ENCODE measurements at regions not wholly inside any gene's neighbourhood (a gene's known extent, or its start where the extent isn't known, plus 50 kb on each side); places are given as distances from the start of the nearest gene placed in this dataset.

DNA sequence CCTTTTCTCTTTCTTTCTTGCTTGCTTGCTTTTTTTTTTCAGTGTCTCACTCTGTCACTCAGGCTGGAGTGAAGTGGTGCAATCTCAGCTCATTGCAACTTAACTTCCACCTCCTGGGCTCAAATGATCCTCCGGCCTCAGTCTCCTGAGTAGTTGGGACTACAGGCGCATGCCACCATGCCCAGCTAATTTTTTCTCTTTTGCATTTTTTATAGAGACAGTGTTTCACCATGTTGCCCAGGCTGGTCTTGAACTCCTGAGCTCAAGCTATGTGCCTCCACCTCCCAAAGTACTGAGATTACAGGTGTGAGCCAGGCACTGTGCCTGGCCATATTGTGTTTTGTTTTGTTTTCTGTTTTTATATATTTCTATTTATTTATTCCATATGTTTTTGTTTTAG lies 461.0 kb downstream of the ADAMTS20 start:
- Mint-ChIP-seq H3K4me3 (no peak overlapping the region), H3K9me3 (peaks cover 16 to 24% of the 10 kb centered on the region in 2 experiments), H3K4me1 (no peaks in the 10 kb centered on the region), H3K36me3 (ENCODE audit: insufficient read depth in 1 of 3, low read depth in 3 of 3) (peaks cover 0 to 18% (median 6%) of the 10 kb centered on the region in 3 experiments; a peak in 5 of 7 replicates), H3K27me3 (ENCODE audit: low read depth) (no peaks in the 10 kb centered on the region), H3K27ac (no peak overlapping the region)
- Histone ChIP-seq H3K18ac (ENCODE audit: insufficient read length, low read depth, low read length) (no peak overlapping the region), H4K20me1 (ENCODE audit: control insufficient read depth, insufficient read depth, insufficient read length) (no peaks in the 10 kb centered on the region), H3K56ac (ENCODE audit: insufficient read length, low read depth, low read length) (no peak overlapping the region), H2BK120ac (ENCODE audit: low read depth, low read length, poor library complexity, severe bottlenecking) (no peak overlapping the region), H4K8ac (replicated peaks; ENCODE audit: insufficient read length, low read depth, low read length) (no peak overlapping the region), H4K91ac (ENCODE audit: insufficient read length, low read depth, low read length) (no peak overlapping the region), H3K4ac (ENCODE audit: low read depth, low read length) (no peak overlapping the region), H2AK5ac (ENCODE audit: insufficient read length, low read length) (no peak overlapping the region), H4K5ac (ENCODE audit: insufficient read length, low read depth, low read length) (no peak overlapping the region), H3K79me2 (ENCODE audit: insufficient read depth, low read length) (no peaks in the 10 kb centered on the region), H3K79me1 (ENCODE audit: insufficient read depth, low read depth, low read length, poor library complexity, severe bottlenecking) (no peaks in the 10 kb centered on the region), H3K23me2 (ENCODE audit: insufficient read length, low read depth, low read length, poor library complexity, severe bottlenecking) (no peaks in the 10 kb centered on the region), H2BK5ac (ENCODE audit: insufficient read length, low read length) (no peak overlapping the region), H2AFZ (ENCODE audit: low read length) (no peak overlapping the region), H3K9me3 (ENCODE audit: control insufficient read depth, low read depth, low read length) (no peaks in the 10 kb centered on the region), H3K4me2 (ENCODE audit: insufficient read depth, insufficient read length, low read length) (no peak overlapping the region), H3K27me3 (ENCODE audit: insufficient read depth, low read length) (no peaks in the 10 kb centered on the region), H3K4me1 (ENCODE audit: insufficient read depth, low read length) (no peaks in the 10 kb centered on the region), H3K14ac (ENCODE audit: insufficient read depth, low read length) (no peak overlapping the region), H2BK12ac (ENCODE audit: insufficient read length, low read depth, low read length) (no peak overlapping the region), H3K23ac (ENCODE audit: insufficient read length, low read depth, low read length) (no peak overlapping the region), H3K27ac (ENCODE audit: insufficient read length, low read depth, low read length) (no peak overlapping the region), H3T11ph (ENCODE audit: low read length) (no peak overlapping the region), H3K9ac (ENCODE audit: extremely low read depth, insufficient read length, low read length) (no peak overlapping the region), H2BK15ac (ENCODE audit: low read depth, low read length) (no peak overlapping the region), H2BK20ac (ENCODE audit: low read depth, low read length, poor library complexity, severe bottlenecking) (no peak overlapping the region)
- no CpG with 5 or more reads among the region's 2 CpGs for WGBS (ENCODE audit: extremely low coverage, insufficient read length, low lambda C conversion rate)
- DNase-seq = no peak
- TF ChIP-seq, protein P1, sequence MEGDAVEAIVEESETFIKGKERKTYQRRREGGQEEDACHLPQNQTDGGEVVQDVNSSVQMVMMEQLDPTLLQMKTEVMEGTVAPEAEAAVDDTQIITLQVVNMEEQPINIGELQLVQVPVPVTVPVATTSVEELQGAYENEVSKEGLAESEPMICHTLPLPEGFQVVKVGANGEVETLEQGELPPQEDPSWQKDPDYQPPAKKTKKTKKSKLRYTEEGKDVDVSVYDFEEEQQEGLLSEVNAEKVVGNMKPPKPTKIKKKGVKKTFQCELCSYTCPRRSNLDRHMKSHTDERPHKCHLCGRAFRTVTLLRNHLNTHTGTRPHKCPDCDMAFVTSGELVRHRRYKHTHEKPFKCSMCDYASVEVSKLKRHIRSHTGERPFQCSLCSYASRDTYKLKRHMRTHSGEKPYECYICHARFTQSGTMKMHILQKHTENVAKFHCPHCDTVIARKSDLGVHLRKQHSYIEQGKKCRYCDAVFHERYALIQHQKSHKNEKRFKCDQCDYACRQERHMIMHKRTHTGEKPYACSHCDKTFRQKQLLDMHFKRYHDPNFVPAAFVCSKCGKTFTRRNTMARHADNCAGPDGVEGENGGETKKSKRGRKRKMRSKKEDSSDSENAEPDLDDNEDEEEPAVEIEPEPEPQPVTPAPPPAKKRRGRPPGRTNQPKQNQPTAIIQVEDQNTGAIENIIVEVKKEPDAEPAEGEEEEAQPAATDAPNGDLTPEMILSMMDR (conservative IDR thresholded peaks at IDR 0.05) = no peak
